ENCODE measurements at regions not wholly inside any gene's neighbourhood (a gene's known extent, or its start where the extent isn't known, plus 50 kb on each side); places are given as distances from the start of the nearest gene placed in this dataset.

- no peak for DNase-seq (ENCODE audit: extremely low read depth, low read depth)
- TF ChIP-seq CTCF (IDR thresholded peaks at IDR 0.05; ENCODE audit: low read depth, low read length) = no peak
Observed at GRCh38 chr20:4559106-4559505, 127.2 kb upstream of the PRNP start.

- no peak for DNase-seq (ENCODE audit: extremely low read depth, low read depth)
- no peak for TF ChIP-seq CTCF (IDR thresholded peaks at IDR 0.05; ENCODE audit: low read depth, low read length)
Observed at GRCh38 chr20:4556781-4557180, 129.5 kb upstream of the PRNP start.

- TF ChIP-seq CTCF (IDR thresholded peaks at IDR 0.05; ENCODE audit: low read depth, low read length) = no peak
- DNase-seq (ENCODE audit: extremely low read depth, low read depth) = no peak
Observed at GRCh38 chr20:4555188-4555890, 130.9 kb upstream of the PRNP start.

GRCh38 chr20:4554346-4554745, 131.9 kb upstream of the PRNP start:
- TF ChIP-seq CTCF (IDR thresholded peaks at IDR 0.05; ENCODE audit: low read depth, low read length) = no peak
- DNase-seq (ENCODE audit: extremely low read depth, low read depth) = no peak

- no peak for DNase-seq (ENCODE audit: extremely low read depth, low read depth)
- no peak for TF ChIP-seq CTCF (IDR thresholded peaks at IDR 0.05; ENCODE audit: low read depth, low read length)
Observed at GRCh38 chr20:4552075-4552640, 134.1 kb upstream of the PRNP start.

- no peak for TF ChIP-seq CTCF (IDR thresholded peaks at IDR 0.05; ENCODE audit: low read depth, low read length)
- no peak for DNase-seq (ENCODE audit: extremely low read depth, low read depth)
Observed at GRCh38 chr20:4550740-4551139, 135.5 kb upstream of the PRNP start.

GRCh38 chr20:4549711-4550259, 136.5 kb upstream of the PRNP start:
- DNase-seq (ENCODE audit: extremely low read depth, low read depth) = no peak
- no peak for TF ChIP-seq CTCF (IDR thresholded peaks at IDR 0.05; ENCODE audit: low read depth, low read length)
